Thoracic aorta (tissue), 2 donors: ENCODE measurements at regions not wholly inside any gene's neighbourhood (a gene's known extent, or its start where the extent isn't known, plus 50 kb on each side); places are given as distances from the start of the nearest gene placed in this dataset.

Source experiments
- ATAC-seq: fragments of 150-250 bp; one replicate; pipeline ENCODE4 v1.8.0; 2017; ENCODE audit warnings: low read depth; ENCODE audit not compliant: insufficient number of reproducible peaks, low FRiP score
- DNase-seq: peaks from one replicate; pipeline ENCODE4 v3.0.0-alpha.2; 2020; ENCODE audit warnings: low spot score
- H3K27ac ChIP-seq, 2 donors: fragments of 200-600 bp; sonication (generic); 1 replicate in 1 of 2; 2 replicates in 1 of 2; pipeline ENCODE4 v1.5.1; 2016; ENCODE audit warnings: mild to moderate bottlenecking in 2 of 2, moderate library complexity in 2 of 2
- H3K27me3 ChIP-seq: fragments of 200-600 bp; sonication (generic); replicated peaks from 2 replicates; pipeline ENCODE4 v1.6.0; 2016; ENCODE audit warnings: mild to moderate bottlenecking; ENCODE audit not compliant: insufficient read depth
- H3K36me3 ChIP-seq: fragments of 200-600 bp; sonication (generic); one replicate; pipeline ENCODE4 v1.5.1; 2016
- H3K4me1 ChIP-seq, 2 donors: fragments of 200-600 bp; sonication (generic); 1 replicate in 1 of 2; 2 replicates in 1 of 2; pipeline versions ENCODE4 v1.5.1 to v1.6.0; 2016; ENCODE audit warnings: low read depth in 2 of 2, mild to moderate bottlenecking in 1 of 2; ENCODE audit not compliant: control insufficient read depth in 1 of 2
- H3K4me3 ChIP-seq: fragments of 200-600 bp; sonication (generic); 2 replicates; pipeline ENCODE4 v1.5.1; 2016; ENCODE audit warnings: mild to moderate bottlenecking
- H3K9me3 ChIP-seq: fragments of 200-600 bp; sonication (generic); 2 replicates; pipeline ENCODE4 v1.5.1; 2016
- TF ChIP-seq, protein P1 (sequence below): fragments of 200-600 bp; sonication (generic); IDR thresholded peaks from one replicate; pipeline ENCODE4 v1.5.1; 2019; ENCODE audit warnings: antibody characterized with exemption

DNA sequence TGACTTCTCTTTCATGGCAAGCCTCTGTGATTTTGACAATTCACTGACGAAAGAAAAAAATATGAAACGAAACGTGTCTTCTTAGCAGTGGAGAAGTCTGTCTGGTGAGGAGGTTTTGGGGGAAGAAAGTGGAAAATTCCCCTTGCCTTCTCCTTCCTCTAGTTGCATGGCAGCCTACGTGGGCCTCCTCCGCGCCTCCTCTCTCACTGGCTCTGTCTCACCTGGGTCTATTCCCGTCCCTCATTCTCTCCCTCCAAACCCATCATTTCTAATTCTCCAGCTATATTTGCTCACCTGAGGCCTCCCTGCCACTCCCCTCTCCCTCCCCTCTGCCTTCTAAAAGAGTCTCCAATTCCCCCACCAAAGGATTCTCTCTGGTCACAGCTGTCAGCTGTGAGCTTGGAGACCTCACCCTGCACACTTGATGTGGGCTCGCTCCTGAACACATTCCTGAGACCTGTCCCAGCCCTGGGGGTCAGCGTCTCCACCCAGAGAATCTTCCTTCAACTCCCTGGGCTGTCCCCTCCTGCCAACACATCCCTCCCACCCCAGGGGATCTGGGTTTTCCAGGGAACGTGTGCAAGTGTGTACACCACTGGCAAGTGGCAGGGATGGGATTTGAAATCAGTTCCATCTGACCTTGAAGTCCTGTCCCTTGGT lies 159.6 kb upstream of the PMEPA1 start:
- no peak for DNase-seq
- TF ChIP-seq, protein P1, sequence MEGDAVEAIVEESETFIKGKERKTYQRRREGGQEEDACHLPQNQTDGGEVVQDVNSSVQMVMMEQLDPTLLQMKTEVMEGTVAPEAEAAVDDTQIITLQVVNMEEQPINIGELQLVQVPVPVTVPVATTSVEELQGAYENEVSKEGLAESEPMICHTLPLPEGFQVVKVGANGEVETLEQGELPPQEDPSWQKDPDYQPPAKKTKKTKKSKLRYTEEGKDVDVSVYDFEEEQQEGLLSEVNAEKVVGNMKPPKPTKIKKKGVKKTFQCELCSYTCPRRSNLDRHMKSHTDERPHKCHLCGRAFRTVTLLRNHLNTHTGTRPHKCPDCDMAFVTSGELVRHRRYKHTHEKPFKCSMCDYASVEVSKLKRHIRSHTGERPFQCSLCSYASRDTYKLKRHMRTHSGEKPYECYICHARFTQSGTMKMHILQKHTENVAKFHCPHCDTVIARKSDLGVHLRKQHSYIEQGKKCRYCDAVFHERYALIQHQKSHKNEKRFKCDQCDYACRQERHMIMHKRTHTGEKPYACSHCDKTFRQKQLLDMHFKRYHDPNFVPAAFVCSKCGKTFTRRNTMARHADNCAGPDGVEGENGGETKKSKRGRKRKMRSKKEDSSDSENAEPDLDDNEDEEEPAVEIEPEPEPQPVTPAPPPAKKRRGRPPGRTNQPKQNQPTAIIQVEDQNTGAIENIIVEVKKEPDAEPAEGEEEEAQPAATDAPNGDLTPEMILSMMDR, result no peak
- no peaks in the 10 kb centered on the region for H3K36me3 ChIP-seq
- no peak overlapping the region for H3K4me3 ChIP-seq
- H3K9me3 ChIP-seq, result no peaks in the 10 kb centered on the region
- ATAC-seq, result no peak
- no peaks in the 10 kb centered on the region for H3K4me1 ChIP-seq
- H3K27me3 ChIP-seq, result no peaks in the 10 kb centered on the region
- no peak overlapping the region for H3K27ac ChIP-seq

DNA sequence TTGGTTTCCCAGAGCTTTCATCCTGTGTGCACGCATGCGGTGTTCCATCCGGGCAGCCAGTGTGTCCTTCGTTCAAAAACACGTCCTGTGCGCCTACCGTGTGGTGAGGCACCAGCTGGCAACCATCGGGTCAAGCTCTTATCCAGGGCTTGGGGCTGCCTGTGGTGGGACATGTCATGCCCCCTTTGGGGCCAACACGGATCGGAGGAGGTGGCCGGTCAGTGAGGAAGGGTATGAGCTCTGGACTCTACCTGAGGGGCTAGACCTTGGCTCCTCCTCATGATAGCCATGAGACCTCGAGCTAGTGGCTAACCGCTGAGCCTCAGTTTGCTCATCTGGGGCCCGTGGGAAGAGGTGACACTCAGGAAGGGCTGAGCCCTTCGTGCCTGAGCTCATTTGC lies 158.5 kb upstream of the PMEPA1 start:
- TF ChIP-seq, protein P1, result no peak
- ATAC-seq (no peak), DNase-seq (no peak)
- no peak overlapping the region for H3K4me3 ChIP-seq
- no peaks in the 10 kb centered on the region for H3K27me3 ChIP-seq
- no peak overlapping the region for H3K27ac ChIP-seq
- H3K4me1 ChIP-seq, result no peaks in the 10 kb centered on the region
- H3K36me3 ChIP-seq, result no peaks in the 10 kb centered on the region
- H3K9me3 ChIP-seq, result no peaks in the 10 kb centered on the region

DNA sequence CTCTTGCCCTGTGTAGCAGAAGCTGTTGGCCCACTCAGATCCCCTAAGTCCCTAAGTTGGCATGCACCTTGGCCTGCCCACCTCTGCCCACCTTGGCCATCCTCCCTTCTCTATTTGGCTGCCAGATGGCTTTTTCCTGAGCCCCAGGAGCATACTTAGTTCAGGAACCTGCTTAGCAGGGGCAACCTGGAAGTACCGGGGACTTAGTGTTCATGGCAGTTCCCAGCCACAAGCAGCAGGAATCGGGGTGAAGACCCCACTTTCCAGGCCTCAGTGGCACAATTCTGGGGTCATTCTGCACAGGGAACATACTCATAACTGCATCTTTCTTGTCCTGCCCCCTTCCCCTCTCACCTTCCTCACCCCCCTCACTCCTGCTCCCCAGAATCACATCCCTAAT lies 158.0 kb upstream of the PMEPA1 start:
- TF ChIP-seq, protein P1, result no peak
- Histone ChIP-seq H3K36me3 (no peaks in the 10 kb centered on the region), H3K4me1 (no peaks in the 10 kb centered on the region), H3K27me3 (no peaks in the 10 kb centered on the region), H3K27ac (no peak overlapping the region), H3K4me3 (no peak overlapping the region), H3K9me3 (no peaks in the 10 kb centered on the region)
- no peak for DNase-seq
- ATAC-seq, result no peak

DNA sequence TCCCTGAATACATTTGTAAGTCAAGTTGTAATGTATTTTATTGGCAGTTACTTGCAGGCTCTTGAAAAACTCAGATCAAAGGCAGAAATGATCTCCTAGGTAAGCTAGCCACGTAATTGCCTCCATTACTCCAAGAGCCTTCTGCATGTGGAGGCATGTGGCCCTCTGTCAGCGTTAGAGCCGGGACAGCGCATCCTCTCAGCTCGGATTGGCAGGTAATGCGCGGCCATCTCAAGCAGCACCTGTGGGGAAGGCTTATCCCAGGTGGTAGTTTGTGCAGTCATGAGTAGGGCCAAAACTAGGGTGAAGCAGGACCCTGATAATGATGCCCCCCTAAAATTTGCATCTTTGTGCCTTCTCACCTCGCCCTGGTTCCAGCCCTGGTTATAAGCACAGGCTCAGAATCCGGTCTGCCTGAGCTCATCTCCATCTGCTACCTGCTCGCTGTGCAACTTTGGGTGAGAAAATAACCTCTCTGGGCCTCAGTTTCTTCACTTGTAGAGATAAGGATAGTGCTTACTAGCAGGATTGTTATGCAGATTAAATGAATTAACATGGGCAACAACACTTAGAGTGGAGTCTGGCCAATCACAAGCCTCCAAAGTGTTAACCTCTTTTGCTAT lies 157.5 kb upstream of the PMEPA1 start:
- ATAC-seq (no peak), DNase-seq (no peak)
- Histone ChIP-seq H3K9me3 (no peaks in the 10 kb centered on the region), H3K27me3 (no peaks in the 10 kb centered on the region), H3K27ac (no peak overlapping the region), H3K36me3 (no peaks in the 10 kb centered on the region), H3K4me1 (no peaks in the 10 kb centered on the region), H3K4me3 (no peak overlapping the region)
- TF ChIP-seq, protein P1, result no peak

DNA sequence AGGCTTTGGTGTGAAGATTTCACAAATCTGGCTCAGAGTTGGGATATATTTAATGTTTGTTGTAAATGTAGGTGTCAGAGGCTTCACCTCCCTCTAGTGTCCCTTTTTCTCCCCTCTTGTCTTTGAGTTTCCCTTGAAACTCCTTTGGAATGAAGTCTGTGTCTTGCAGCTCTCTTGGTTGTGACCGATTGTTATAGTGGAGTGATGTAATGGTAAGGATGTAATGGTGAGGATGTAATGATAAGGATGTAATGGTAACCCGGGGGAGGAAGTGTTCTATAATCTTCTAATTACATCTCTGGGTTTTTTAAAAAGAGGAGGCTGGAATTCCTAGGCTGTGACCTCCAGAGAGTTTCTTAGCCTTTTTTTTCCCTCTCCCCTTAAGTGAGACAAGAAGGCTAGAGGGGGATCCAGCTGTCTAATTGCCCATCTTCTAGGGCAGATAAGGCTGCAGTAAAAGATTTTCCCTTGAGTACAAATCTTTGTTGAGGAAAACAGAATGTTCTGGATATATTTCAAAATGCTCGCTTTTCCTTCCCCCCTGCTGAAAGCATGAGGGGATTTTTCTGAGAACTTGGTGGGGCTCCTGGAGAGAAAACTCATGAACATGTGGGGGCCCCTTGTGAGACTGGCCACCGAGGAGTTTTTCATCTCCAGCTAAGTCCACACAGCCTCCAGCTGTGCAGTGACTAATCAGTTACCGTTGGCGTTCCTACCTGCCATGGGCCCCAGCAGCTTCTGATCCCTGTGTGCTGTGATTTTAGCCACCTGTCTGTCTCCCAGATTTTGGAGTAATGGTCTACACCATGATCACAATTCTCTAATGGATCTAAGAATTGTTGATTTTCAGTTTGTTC lies 156.7 kb upstream of the PMEPA1 start:
- no peak overlapping the region for H3K4me3 ChIP-seq
- no peaks in the 10 kb centered on the region for H3K36me3 ChIP-seq
- H3K9me3 ChIP-seq, result no peaks in the 10 kb centered on the region
- ATAC-seq (no peak), DNase-seq (no peak)
- H3K27me3 ChIP-seq, result no peaks in the 10 kb centered on the region
- no peaks in the 10 kb centered on the region for H3K4me1 ChIP-seq
- TF ChIP-seq, protein P1, result no peak
- H3K27ac ChIP-seq, result no peak overlapping the region
